Islet of Langerhans (tissue), 1 donor: ENCODE measurements at regions not wholly inside any gene's neighbourhood (a gene's known extent, or its start where the extent isn't known, plus 50 kb on each side); places are given as distances from the start of the nearest gene placed in this dataset.
"Not testable (repeated sequence)": the region's sequence is repeated elsewhere in the genome, so short reads cannot be mapped to it uniquely, and the experiment has no call there.

Source experiments
- FAIRE-seq: peaks from one replicate; lab custom pipeline; 2011; peaks lifted over from hg19 to GRCh38; lab: Jason Lieb, UNC

- no peak for FAIRE-seq
Observed at GRCh38 chr10:125266966-125267365, 106.6 kb upstream of the CTBP2 start.

GRCh38 chr10:125266541-125266940 is 106.2 kb upstream of the CTBP2 start:
- FAIRE-seq, result no peak

GRCh38 chr10:125265579-125265955 is 105.2 kb upstream of the CTBP2 start:
- FAIRE-seq, result no peak

- FAIRE-seq, result no peak
Observed at GRCh38 chr10:125264757-125265578, 104.6 kb upstream of the CTBP2 start.

- no peak for FAIRE-seq
Observed at GRCh38 chr10:125264091-125264490, 103.7 kb upstream of the CTBP2 start.

- FAIRE-seq, result no peak
Observed at GRCh38 chr10:125263551-125263950, 103.2 kb upstream of the CTBP2 start.

GRCh38 chr10:125262920-125263319 is 102.6 kb upstream of the CTBP2 start:
- FAIRE-seq, result no peak

- FAIRE-seq, result no peak
Observed at GRCh38 chr10:125262409-125262808, 102.0 kb upstream of the CTBP2 start.

GRCh38 chr10:125261491-125262186 is 101.3 kb upstream of the CTBP2 start:
- no peak for FAIRE-seq

- FAIRE-seq, result no peak
Observed at GRCh38 chr10:125260260-125260659, 99.9 kb upstream of the CTBP2 start.

- FAIRE-seq, result no peak
Observed at GRCh38 chr10:125259651-125260050, 99.3 kb upstream of the CTBP2 start.

- FAIRE-seq, result no peak
Observed at GRCh38 chr10:125258676-125259075, 98.3 kb upstream of the CTBP2 start.

GRCh38 chr10:125257521-125258108 is 97.3 kb upstream of the CTBP2 start:
- no peak for FAIRE-seq

- FAIRE-seq, result no peak
Observed at GRCh38 chr10:125256026-125256425, 95.7 kb upstream of the CTBP2 start.

- FAIRE-seq, result no peak
Observed at GRCh38 chr10:125252937-125253336, 92.6 kb upstream of the CTBP2 start.

- not testable (repeated sequence) for FAIRE-seq
Observed at GRCh38 chr10:125250834-125251233, 90.5 kb upstream of the CTBP2 start.

GRCh38 chr10:125249948-125250347 is 89.6 kb upstream of the CTBP2 start:
- FAIRE-seq, result no peak

GRCh38 chr10:125248489-125248888 is 88.1 kb upstream of the CTBP2 start:
- no peak for FAIRE-seq

- no peak for FAIRE-seq
Observed at GRCh38 chr10:125247576-125247975, 87.2 kb upstream of the CTBP2 start.

GRCh38 chr10:125243532-125244253 is 83.3 kb upstream of the CTBP2 start:
- FAIRE-seq, result no peak

- FAIRE-seq, result no peak
Observed at GRCh38 chr10:125238682-125239081, 78.3 kb upstream of the CTBP2 start.

GRCh38 chr10:125236091-125236490 is 75.7 kb upstream of the CTBP2 start:
- FAIRE-seq, result no peak
